GM12872 (cell line): ENCODE measurements at regions not wholly inside any gene's neighbourhood (a gene's known extent, or its start where the extent isn't known, plus 50 kb on each side); places are given as distances from the start of the nearest gene placed in this dataset.

Experiments
- TF ChIP-seq, protein P1 (sequence below): IDR thresholded peaks from 3 replicates; pipeline ENCODE4 v1.5.1; 2011; ENCODE audit warnings: low read depth, mild to moderate bottlenecking, low read length, moderate library complexity; ENCODE audit not compliant: insufficient read depth

DNA sequence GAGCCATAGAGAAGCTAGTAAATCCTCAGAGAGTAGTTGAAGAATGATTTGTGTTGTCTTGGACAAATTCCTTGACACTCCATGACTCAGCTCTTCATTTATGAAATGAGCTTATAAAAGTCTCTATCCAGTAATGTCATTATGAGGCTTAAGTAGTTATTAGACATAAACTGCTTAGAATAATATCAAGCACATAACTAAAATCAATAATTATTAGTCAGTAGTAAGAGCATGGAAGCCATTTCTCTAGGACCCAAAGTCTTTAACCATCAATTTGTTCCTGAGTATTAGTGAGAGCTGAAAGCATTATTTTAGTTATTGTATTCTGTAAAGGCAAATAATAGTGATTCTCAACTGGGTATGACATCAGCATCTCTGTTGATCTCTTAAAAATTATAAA, 1140.2 kb downstream of the HACE1 start:
- TF ChIP-seq, protein P1, sequence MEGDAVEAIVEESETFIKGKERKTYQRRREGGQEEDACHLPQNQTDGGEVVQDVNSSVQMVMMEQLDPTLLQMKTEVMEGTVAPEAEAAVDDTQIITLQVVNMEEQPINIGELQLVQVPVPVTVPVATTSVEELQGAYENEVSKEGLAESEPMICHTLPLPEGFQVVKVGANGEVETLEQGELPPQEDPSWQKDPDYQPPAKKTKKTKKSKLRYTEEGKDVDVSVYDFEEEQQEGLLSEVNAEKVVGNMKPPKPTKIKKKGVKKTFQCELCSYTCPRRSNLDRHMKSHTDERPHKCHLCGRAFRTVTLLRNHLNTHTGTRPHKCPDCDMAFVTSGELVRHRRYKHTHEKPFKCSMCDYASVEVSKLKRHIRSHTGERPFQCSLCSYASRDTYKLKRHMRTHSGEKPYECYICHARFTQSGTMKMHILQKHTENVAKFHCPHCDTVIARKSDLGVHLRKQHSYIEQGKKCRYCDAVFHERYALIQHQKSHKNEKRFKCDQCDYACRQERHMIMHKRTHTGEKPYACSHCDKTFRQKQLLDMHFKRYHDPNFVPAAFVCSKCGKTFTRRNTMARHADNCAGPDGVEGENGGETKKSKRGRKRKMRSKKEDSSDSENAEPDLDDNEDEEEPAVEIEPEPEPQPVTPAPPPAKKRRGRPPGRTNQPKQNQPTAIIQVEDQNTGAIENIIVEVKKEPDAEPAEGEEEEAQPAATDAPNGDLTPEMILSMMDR: no peak

DNA sequence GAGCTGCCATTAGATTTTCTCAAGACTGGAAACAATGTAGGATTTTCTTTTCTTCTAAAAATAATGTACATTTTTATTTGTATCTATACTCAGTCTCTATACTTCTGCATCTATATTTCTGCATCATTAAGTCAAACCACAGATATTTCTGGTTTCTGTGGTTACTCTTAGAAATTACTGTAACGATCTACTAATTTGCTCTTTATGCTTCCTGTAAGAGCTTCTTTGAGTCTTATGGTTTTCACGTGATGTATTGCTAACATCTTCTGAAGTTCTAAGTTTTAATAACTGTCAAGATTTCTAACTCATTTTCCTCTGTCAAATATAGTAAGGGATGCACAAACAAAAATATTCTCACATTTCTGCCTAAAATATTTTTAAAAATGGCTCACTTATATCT, 1144.5 kb downstream of the HACE1 start:
- TF ChIP-seq, protein P1: no peak

DNA sequence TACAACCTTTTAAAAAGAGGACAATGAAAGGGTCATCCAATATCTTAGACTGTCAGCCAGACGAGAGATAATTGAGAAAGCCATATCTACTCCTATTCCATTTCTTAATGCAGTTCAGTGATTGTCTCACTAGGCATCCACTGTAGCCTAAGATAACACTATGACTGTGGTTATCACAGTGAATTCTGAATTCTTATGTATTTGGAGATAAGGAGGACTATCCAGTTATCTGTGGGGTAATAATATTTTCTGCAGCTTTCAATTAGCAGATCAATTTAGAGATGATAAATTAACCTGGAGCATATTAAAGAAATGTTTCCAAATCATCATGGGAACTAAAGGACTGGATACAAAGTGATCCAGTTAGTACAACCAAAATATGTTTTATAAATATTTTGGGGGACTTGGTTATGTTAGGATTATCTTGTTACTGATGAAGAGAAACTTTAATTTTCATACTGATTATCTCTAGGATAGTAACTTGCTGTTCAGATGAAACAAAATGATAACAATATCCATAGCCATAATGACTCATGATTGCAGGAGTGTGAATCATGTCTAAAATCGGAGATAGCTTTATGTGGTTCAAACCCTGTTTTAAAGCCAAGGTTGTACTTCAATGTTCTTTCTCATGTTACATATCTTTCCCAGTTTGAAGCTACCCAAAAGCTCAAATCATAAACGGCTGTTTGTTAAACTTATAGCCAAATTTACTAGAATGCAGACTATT, 1152.0 kb downstream of the HACE1 start:
- TF ChIP-seq, protein P1: no peak

DNA sequence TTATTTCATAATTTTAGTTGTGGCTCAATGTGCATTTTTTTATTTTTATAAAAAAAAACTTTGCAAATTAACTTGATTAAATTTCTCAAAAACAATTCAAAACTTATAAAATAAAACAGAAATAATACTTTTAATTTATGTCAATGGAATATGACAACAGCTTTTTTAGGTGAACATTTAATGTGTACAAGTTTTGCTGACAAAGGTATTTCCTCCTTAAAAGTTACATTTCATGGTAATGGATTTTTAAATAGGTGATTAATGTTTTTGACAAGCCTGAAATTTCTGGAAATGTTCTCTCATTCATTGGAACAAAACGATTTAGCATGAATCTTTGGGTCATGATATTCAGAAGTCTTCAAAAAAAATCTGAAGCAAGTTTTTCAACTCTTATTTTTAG, 1160.0 kb downstream of the HACE1 start:
- TF ChIP-seq, protein P1: no peak

DNA sequence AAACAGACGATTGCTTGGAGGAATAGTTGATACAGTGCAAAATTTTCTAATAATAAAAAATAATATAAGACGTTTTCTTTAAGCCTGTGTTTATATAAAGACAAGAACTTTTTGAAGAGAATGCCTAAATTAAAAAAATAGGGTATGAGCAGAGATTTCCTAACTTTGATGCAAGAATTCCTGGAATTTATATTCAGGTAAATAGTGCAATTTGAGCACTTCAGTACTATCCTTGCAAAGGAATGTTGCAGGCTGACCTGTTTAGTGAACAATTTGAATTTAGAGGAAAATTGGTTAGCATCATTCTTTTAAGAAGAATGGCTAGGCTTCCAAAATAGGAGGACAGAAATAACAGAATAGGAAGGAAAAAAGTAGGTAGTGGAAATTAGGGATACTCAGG, 1172.3 kb downstream of the HACE1 start:
- TF ChIP-seq, protein P1: no peak

DNA sequence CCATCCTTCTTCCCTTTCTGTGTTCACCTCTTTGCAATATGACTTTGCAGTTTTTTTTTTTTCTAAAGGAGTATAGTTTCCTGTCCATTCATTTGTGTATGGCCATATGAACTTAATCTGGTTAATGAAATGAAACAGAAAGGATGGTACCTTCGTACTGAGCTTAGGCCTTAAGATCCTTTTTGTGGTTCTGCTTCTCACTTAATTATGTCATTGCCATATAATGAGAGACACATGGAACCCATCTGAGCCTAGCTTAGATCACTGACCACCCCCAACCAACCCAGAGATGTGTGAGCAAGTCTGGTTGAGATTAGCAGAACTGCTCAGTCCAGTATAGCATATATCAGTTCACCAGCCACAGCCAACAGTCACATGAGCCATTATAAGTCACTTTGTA, 1179.6 kb downstream of the HACE1 start:
- TF ChIP-seq, protein P1: no peak

DNA sequence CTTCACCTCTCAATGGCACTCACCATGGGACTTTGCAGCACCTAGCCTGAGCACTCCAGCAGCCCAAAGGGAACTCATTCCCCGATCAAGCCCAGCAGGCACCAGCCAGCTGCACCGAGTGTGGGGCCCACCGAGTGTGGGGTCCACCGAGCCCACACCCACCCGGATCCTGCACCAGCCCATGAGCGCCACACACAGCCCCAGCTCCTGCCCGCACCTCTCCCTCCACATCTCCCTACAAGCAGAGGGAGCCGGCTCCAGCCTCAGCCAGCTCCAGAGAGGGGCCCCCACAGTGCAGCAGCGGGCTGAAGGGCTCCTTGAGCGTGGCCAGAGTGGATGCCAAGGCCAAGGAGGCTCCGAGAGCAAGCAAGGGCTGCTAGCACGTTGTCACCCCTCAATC, 1182.4 kb downstream of the HACE1 start:
- TF ChIP-seq, protein P1: no peak
